WI38 (cell line): ENCODE measurements at regions not wholly inside any gene's neighbourhood (a gene's known extent, or its start where the extent isn't known, plus 50 kb on each side); places are given as distances from the start of the nearest gene placed in this dataset.

Experiments
- H3K4me3 ChIP-seq: 2 replicates; pipeline ENCODE4 v1.5.1; 2011; ENCODE audit warnings: low read depth, mild to moderate bottlenecking, control low read depth, low read length
- TF ChIP-seq, protein P1 (sequence below): IDR thresholded peaks from 2 replicates; pipeline ENCODE4 v1.5.1; 2012; ENCODE audit warnings: low read depth, mild to moderate bottlenecking, control low read depth, low read length

- H3K4me3 ChIP-seq, result no peak overlapping the region
- TF ChIP-seq, protein P1, sequence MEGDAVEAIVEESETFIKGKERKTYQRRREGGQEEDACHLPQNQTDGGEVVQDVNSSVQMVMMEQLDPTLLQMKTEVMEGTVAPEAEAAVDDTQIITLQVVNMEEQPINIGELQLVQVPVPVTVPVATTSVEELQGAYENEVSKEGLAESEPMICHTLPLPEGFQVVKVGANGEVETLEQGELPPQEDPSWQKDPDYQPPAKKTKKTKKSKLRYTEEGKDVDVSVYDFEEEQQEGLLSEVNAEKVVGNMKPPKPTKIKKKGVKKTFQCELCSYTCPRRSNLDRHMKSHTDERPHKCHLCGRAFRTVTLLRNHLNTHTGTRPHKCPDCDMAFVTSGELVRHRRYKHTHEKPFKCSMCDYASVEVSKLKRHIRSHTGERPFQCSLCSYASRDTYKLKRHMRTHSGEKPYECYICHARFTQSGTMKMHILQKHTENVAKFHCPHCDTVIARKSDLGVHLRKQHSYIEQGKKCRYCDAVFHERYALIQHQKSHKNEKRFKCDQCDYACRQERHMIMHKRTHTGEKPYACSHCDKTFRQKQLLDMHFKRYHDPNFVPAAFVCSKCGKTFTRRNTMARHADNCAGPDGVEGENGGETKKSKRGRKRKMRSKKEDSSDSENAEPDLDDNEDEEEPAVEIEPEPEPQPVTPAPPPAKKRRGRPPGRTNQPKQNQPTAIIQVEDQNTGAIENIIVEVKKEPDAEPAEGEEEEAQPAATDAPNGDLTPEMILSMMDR, result no peak
These were observed 390.0 kb upstream of the SLC8A1 start for GRCh38 chr2:40841856-40842255.

- H3K4me3 ChIP-seq, result peak overlapping the region; percentile 34
- TF ChIP-seq, protein P1, result no peak
These were observed 392.7 kb upstream of the SLC8A1 start for GRCh38 chr2:40844353-40845277.

DNA sequence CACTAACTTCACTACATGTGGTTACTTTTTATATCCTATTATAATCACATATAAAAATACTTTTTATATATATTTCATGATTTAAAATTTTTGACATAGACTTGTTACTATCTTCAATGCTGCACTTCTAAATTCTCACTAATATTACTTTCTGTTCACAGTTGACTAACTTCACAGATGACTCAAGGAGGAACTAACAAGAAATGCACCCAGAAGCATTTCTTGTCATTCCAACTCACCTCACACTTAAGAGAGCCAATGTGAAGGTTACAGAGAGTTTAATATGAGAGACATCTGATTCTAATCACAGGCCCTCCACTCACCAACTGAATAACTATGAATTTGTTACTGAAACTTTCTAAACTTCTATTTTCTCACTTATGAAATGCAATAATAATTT, 399.8 kb upstream of the SLC8A1 start:
- H3K4me3 ChIP-seq, result no peak overlapping the region
- TF ChIP-seq, protein P1, result no peak

DNA sequence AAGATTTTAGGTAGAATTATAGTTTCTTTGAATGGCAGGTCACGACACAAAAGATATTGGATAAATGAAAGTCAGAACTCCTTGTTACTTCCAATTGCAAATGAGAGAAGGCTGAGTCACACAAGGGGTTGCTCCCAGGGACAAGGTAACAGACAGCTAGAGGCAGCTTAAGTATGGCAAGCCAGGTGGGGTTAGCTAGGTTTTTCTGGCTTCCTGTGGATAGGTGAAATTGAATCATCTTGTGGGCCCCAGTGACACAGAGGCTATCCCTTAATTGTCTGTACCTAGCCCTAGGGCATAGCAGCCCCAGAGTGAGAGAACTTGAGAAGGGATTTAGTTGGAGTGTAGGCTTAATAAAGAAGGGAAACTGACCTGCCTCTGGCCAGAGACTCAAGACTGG, 407.7 kb upstream of the SLC8A1 start:
- TF ChIP-seq, protein P1, result no peak
- no peak overlapping the region for H3K4me3 ChIP-seq

DNA sequence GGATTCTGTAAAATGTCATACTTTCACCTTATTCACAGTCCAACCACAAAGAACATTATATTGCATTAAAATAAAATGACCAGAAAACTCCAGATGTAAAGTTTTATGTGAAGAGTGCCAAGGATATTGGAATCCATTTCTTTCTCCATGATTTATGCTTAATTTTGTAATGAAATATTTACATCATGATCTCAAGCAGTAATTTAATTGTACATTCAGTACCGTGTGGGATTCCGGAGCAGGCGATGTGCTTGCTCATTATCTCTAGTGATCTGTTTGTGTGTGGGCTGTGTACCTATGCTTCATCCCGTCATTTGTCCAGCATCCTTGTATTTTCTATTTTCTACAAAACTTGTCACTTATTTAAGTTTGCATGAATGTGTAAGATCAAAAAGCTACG, 415.9 kb upstream of the SLC8A1 start:
- TF ChIP-seq, protein P1, result no peak
- H3K4me3 ChIP-seq, result no peak overlapping the region

DNA sequence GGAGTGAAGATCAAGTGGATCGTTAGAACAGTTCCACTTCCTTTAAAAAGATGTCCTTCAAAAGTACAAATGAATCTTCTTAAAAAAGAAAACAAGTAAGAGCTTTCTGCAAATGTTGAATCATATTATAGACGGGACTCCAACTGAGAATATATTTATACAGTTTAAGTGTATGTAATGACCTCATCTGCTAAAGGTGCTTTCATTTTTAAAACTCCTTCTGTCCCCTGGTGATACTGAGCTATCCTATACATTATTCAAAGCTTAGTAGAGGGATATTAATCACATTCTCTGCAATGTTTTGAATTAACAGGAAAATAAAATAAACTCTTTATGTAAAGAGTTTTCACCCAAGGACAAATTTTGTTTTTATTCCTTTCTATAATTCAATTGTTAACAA, 420.7 kb upstream of the SLC8A1 start:
- TF ChIP-seq, protein P1, result no peak
- no peak overlapping the region for H3K4me3 ChIP-seq

GRCh38 chr2:40874380-40874779, 422.5 kb upstream of the SLC8A1 start:
- H3K4me3 ChIP-seq, result no peak overlapping the region
- TF ChIP-seq, protein P1, result no peak
